Omental fat pad (tissue), 3 donors: ENCODE measurements at regions not wholly inside any gene's neighbourhood (a gene's known extent, or its start where the extent isn't known, plus 50 kb on each side); places are given as distances from the start of the nearest gene placed in this dataset.
"Not testable (repeated sequence)": the region's sequence is repeated elsewhere in the genome, so short reads cannot be mapped to it uniquely, and the experiment has no call there.

Experiments
- ATAC-seq: fragments of 150-250 bp; one replicate; pipeline ENCODE4 v1.9.1; 2016; ENCODE audit warnings: mild to moderate bottlenecking, moderate library complexity; ENCODE audit not compliant: low FRiP score
- DNase-seq: peaks from one replicate; pipeline ENCODE4 v3.0.0-alpha.2; 2019; ENCODE audit warnings: low spot score
- TF ChIP-seq, protein P1 (sequence below), 3 donors: fragments of 450-650 bp; IDR thresholded peaks; one replicate each; pipeline ENCODE4 v1.5.1; 2016 to 2017; ENCODE audit warnings: antibody characterized with exemption in 3 of 3, mild to moderate bottlenecking in 3 of 3, moderate library complexity in 2 of 3

DNA sequence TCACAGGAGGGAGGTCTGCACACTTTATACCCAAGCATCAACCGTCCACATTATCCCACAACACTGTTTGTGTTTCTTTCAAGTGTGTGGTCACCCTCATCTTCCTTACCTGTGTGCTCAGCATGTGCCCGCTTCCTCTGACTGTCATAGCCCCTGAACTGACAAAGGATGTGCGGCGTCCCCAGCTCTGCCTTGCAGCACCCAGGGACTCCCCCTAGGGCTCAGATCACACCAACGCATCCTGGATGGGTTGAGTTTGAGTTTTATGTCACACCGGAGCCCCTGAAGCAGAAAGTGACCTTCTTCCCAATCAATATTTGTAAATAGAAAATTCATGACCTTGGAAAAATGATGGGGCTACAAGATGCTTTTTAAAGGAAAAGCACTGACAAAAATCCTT is 770.7 kb upstream of the TMEM132C start:
- TF ChIP-seq, protein P1, sequence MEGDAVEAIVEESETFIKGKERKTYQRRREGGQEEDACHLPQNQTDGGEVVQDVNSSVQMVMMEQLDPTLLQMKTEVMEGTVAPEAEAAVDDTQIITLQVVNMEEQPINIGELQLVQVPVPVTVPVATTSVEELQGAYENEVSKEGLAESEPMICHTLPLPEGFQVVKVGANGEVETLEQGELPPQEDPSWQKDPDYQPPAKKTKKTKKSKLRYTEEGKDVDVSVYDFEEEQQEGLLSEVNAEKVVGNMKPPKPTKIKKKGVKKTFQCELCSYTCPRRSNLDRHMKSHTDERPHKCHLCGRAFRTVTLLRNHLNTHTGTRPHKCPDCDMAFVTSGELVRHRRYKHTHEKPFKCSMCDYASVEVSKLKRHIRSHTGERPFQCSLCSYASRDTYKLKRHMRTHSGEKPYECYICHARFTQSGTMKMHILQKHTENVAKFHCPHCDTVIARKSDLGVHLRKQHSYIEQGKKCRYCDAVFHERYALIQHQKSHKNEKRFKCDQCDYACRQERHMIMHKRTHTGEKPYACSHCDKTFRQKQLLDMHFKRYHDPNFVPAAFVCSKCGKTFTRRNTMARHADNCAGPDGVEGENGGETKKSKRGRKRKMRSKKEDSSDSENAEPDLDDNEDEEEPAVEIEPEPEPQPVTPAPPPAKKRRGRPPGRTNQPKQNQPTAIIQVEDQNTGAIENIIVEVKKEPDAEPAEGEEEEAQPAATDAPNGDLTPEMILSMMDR (IDR thresholded peaks at IDR 0.05), result no peak
- DNase-seq, result no peak
- no peak for ATAC-seq

DNA sequence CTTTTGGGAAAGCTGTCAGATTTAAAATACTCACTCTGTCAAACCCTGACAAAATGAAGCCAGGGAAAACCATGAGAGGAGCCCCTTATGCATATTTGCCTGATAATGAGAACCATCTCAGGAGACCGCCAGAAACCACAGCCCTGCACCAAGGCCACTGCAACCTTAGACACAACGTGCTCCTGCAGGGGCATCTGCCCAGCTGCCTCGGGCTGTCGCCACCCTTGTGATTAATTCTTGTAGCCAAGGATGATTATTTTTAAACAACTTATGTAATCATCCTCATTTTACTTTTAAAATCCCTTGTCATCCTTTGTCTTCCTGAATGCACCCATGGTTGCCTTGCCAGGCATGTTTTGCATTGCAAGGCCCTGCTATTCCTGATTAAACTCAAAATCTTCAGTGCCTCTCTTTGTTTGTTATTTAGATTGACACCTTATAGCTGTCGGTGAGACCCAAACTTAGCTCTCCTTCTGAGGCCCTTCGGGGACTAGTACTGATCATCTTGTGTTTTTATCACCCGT is 766.4 kb upstream of the TMEM132C start:
- no peak for DNase-seq
- TF ChIP-seq, protein P1 (IDR thresholded peaks at IDR 0.05), result no peak
- no peak for ATAC-seq

DNA sequence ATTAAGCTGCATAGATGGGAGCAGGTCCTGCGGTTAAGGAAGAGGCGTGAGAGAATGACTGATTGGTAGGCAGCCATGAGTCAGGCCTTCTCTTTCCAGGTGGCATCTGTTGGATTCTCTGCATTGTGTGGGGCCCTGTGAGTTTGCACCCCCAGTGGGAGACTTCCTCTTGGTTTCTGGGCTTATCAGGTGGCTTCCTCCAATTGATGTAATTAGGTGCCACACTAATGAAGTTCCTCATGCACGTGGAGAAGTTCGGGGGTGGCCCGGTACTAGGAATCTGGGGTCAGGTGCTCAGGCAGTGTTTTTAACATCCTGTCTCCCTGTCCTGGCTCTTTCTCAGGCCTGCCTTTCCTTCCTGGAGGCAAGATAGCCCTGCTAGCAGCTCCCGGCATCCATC is 765.1 kb upstream of the TMEM132C start:
- ATAC-seq (no peak), DNase-seq (no peak)
- TF ChIP-seq, protein P1 (IDR thresholded peaks at IDR 0.05), result no peak

DNA sequence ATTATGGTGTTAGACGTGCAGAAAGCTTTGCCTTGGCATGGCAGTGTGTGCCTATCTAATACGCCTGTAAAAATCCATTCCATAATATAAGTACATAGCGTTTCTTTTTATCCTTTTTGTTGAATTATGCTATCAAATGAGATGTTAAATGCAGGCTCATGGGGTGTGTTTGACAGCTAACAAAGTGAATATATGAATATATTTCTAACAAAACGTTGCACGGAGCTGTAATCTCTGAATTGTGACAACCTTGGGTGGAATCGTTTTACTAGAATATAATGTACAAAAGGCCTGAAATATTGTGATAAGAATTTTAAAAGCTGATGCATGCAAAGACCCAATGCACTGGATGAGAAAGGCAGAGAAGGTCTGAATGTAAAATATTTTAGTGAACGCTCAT is 763.7 kb upstream of the TMEM132C start:
- no peak for ATAC-seq
- DNase-seq, result no peak
- TF ChIP-seq, protein P1 (IDR thresholded peaks at IDR 0.05), result no peak

DNA sequence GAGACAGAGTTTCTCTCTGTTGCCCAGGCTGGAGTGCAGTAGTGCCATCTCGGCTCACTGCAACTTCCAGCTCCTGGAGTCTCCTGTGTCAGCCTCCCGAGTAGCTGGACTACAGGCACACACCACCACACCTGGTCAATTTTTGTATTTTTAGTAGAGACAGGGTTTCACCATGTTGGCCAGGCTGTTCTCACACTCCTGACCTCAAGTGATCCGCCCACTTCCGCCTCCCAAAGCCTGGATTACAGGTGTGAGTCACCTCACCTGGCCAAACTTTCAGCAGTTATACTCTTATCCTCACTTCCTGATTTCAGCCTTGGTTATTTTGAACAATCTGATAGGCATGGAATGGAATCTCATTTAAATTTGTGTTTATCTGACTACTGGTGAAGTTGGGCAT is 763.0 kb upstream of the TMEM132C start:
- ATAC-seq, DNase-seq: not testable (repeated sequence)

DNA sequence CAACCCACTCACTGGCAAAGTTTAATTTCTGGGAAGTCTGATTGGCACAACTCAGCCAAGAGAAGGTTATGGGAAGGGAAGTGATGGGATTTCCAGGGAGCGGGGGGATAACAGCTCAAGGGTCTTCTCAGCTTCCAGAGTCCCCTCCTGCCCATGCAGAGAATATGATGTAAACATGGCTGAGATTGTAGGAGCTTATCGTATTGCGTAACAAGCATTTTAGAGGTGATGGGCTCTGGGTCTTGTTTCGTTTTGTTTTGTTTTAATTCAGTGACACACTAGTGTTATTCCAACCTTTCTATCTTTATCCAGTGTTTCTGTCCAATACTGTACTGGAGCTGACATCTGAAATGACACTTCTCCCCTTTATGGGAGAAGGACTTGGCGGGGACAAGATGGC is 762.1 kb upstream of the TMEM132C start:
- ATAC-seq (no peak), DNase-seq (no peak)
- TF ChIP-seq, protein P1 (IDR thresholded peaks at IDR 0.05), result no peak

DNA sequence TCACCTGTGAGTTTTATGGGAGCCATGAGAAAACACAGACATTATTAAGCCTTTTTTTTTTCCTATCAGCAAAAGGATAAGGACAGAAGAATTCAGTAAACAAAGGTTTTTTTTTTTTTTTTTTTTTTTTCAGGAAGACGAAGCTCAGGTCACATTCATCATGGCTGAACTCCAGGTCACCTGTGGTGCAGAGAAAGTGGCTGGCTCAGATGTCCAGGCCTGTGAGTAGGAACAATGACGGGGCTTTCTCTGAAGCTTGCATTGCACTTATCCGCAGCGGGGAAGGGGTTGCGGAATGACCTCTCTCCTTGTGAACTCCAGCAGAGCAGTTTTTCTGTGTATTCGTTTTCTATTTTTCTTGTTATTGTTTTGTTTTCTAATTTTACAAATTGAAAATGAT is 759.6 kb upstream of the TMEM132C start:
- ATAC-seq (no peak), DNase-seq (no peak)
- TF ChIP-seq, protein P1 (IDR thresholded peaks at IDR 0.05), result no peak
